Tibial nerve (tissue), 4 donors: ENCODE measurements at regions not wholly inside any gene's neighbourhood (a gene's known extent, or its start where the extent isn't known, plus 50 kb on each side); places are given as distances from the start of the nearest gene placed in this dataset.

Experiments
- DNase-seq, 2 donors: peaks; one replicate each; pipeline ENCODE4 v3.0.0-alpha.2; 2019; ENCODE audit warnings: low spot score in 2 of 2
- H3K27ac ChIP-seq, 4 donors: fragments of 200-600 bp; sonication (generic) in 3 of 4; one replicate each; pipeline ENCODE4 v1.5.1; 2017 to 2019; ENCODE audit warnings: mild to moderate bottlenecking in 1 of 4
- H3K27me3 ChIP-seq, 2 donors: fragments of 200-600 bp; sonication (generic) in 1 of 2; one replicate each; pipeline versions ENCODE4 v1.5.1 to v1.6.0; 2017 to 2019
- H3K36me3 ChIP-seq, 3 donors: fragments of 200-600 bp; sonication (generic); one replicate each; pipeline ENCODE4 v1.5.1; 2018 to 2019
- H3K4me1 ChIP-seq, 4 donors: fragments of 200-600 bp; sonication (generic) in 3 of 4; one replicate each; pipeline ENCODE4 v1.5.1; 2017 to 2019
- H3K4me3 ChIP-seq, 4 donors: fragments of 200-600 bp; sonication (generic) in 3 of 4; one replicate each; pipeline ENCODE4 v1.5.1; 2017 to 2019; ENCODE audit warnings: mild to moderate bottlenecking in 1 of 4, moderate library complexity in 1 of 4
- H3K9me3 ChIP-seq, 4 donors: fragments of 200-600 bp; sonication (generic) in 3 of 4; one replicate each; pipeline ENCODE4 v1.5.1; 2017 to 2019
- EP300 ChIP-seq, 2 donors: sonication (generic); formaldehyde crosslinking; IDR thresholded peaks; one replicate each; pipeline ENCODE4 v1.6.1; 2017; ENCODE audit warnings: antibody characterized with exemption in 2 of 2, mild to moderate bottlenecking in 1 of 2
- POLR2A ChIP-seq, 2 donors: fragments of 450-650 bp; IDR thresholded peaks; one replicate each; pipeline ENCODE4 v1.6.1; 2017; ENCODE audit warnings: antibody characterized with exemption in 2 of 2, mild to moderate bottlenecking in 2 of 2, moderate library complexity in 2 of 2
- WGBS, 2 donors: methylation state at CpG; one replicate each; pipeline ENCODE4 v1.1.5; 2018; 5-methylcytosine and 5-hydroxymethylcytosine counted together
- TF ChIP-seq, protein P1 (sequence below), 5 experiments: fragments of 200-600 bp in 3 of 5; fragments of 450-650 bp in 2 of 5; sonication (generic) in 3 of 5; IDR thresholded peaks; one replicate each; pipeline ENCODE4 v1.5.1; 2016 to 2019; ENCODE audit warnings: antibody characterized with exemption in 5 of 5, mild to moderate bottlenecking in 3 of 5, moderate library complexity in 2 of 5

DNA sequence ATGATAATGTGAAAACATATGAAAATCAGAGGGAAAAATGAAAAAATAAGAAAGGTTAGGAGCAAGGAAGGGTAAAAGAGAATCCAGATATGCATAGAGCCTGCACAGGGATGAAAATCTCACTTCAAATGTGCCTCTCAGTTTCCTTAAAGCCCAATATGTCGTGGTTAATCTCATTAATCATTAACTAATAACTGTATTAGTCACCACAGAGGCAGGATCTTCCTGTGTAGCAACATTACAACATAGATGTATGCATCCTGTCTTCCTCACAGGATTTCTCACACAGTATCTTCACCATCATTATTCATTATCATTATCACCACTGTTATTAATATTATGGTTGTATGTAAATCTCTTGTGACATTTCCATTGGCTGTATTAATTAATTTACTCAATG lies 361.2 kb upstream of the SOX11 start:
- Histone ChIP-seq H3K27ac (no peak overlapping the region), H3K36me3 (no peaks in the 10 kb centered on the region), H3K4me1 (no peaks in the 10 kb centered on the region), H3K4me3 (no peak overlapping the region), H3K27me3 (no peaks in the 10 kb centered on the region), H3K9me3 (no peaks in the 10 kb centered on the region)
- no peak for DNase-seq
- WGBS, 2 donors, result 48 to 63% methylated on average over 1 of the region's 1 CpG
- TF ChIP-seq POLR2A (IDR thresholded peaks at IDR 0.05) (no peak), EP300 (IDR thresholded peaks at IDR 0.05) (no peak)
- TF ChIP-seq, protein P1, sequence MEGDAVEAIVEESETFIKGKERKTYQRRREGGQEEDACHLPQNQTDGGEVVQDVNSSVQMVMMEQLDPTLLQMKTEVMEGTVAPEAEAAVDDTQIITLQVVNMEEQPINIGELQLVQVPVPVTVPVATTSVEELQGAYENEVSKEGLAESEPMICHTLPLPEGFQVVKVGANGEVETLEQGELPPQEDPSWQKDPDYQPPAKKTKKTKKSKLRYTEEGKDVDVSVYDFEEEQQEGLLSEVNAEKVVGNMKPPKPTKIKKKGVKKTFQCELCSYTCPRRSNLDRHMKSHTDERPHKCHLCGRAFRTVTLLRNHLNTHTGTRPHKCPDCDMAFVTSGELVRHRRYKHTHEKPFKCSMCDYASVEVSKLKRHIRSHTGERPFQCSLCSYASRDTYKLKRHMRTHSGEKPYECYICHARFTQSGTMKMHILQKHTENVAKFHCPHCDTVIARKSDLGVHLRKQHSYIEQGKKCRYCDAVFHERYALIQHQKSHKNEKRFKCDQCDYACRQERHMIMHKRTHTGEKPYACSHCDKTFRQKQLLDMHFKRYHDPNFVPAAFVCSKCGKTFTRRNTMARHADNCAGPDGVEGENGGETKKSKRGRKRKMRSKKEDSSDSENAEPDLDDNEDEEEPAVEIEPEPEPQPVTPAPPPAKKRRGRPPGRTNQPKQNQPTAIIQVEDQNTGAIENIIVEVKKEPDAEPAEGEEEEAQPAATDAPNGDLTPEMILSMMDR (IDR thresholded peaks at IDR 0.05), result no peak

DNA sequence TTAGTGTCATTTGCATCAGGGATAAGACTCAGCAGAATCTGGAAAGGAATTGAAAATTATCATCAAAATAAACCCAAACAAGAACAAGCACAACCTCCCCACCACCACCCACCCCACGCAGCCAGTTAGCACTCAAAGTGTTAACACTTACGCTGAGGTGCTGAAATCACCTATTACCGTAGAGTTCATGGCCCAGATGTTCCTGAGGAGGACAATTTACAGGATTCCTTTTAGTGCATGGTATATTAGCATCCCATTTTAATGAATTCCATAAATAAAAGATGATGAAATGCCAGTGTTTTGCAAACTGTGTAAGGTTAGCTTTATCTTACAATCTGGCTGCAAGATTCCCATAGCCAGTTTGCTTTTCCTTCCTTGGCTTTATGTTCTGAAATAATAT lies 359.3 kb upstream of the SOX11 start:
- H3K27me3 ChIP-seq, result no peaks in the 10 kb centered on the region
- H3K27ac ChIP-seq, result no peak overlapping the region
- DNase-seq, result no peak
- no peaks in the 10 kb centered on the region for H3K4me1 ChIP-seq
- no peak overlapping the region for H3K4me3 ChIP-seq
- no peaks in the 10 kb centered on the region for H3K36me3 ChIP-seq
- no peaks in the 10 kb centered on the region for H3K9me3 ChIP-seq
- TF ChIP-seq, protein P1 (IDR thresholded peaks at IDR 0.05), result no peak
- TF ChIP-seq EP300 (IDR thresholded peaks at IDR 0.05) (no peak), POLR2A (IDR thresholded peaks at IDR 0.05) (no peak)
- 74 to 80% methylated on average over 3 of the region's 3 CpGs for WGBS, 2 donors

DNA sequence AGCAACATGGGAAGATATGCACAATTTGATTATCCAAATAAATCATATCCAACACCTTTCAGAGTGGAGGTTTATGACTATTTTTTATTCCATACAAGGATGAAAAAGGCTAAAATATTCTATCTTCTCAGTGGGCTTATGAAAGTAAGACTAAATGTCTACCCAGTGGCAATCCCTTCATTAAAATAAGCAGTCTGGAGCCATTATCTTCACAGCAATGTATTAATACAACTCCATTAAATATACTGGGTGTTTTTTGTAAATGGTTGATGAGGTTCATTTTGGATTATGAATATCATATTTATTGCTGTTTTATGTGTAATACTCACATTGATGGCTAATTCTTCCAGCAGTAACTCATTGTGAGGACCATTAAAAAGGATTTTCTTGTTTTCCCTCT lies 352.7 kb upstream of the SOX11 start:
- Histone ChIP-seq H3K36me3 (no peaks in the 10 kb centered on the region), H3K4me3 (no peak overlapping the region), H3K9me3 (no peaks in the 10 kb centered on the region), H3K4me1 (no peaks in the 10 kb centered on the region), H3K27ac (no peak overlapping the region), H3K27me3 (no peaks in the 10 kb centered on the region)
- TF ChIP-seq EP300 (IDR thresholded peaks at IDR 0.05) (no peak), POLR2A (IDR thresholded peaks at IDR 0.05) (no peak)
- TF ChIP-seq, protein P1 (IDR thresholded peaks at IDR 0.05), result no peak
- DNase-seq, result no peak

DNA sequence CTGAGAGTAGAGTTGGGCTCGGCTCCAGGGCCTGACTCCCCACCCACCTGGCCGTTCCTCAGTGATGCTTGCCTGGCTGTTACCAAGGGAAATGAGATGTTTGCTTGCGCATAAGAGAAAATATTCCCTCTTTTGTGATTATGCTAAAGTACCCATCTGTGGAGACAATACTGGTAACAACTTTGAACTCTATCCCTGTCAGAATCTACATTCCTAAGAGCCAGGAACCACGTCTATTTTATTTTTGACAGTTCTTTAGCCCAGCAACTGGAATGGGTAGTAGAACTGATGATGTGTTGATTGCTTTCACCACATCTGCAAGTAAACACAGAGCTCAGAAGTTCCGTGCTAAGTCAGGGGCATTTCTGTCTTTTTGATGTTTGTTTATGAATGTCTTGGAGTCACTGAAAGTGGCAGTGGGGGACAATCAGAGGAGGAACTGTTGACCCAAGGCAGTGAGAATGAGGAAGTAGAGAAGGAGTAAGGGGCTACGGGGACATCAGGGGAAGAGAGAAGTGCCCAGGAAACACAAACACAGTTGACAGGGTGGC lies 348.3 kb upstream of the SOX11 start:
- no peak overlapping the region for H3K4me3 ChIP-seq
- no peak overlapping the region for H3K27ac ChIP-seq
- no peaks in the 10 kb centered on the region for H3K27me3 ChIP-seq
- DNase-seq, result no peak
- WGBS, 2 donors, result 69 to 76% methylated on average over 6 of the region's 6 CpGs
- TF ChIP-seq EP300 (IDR thresholded peaks at IDR 0.05) (no peak), POLR2A (IDR thresholded peaks at IDR 0.05) (no peak)
- TF ChIP-seq, protein P1 (IDR thresholded peaks at IDR 0.05), result no peak
- H3K36me3 ChIP-seq, result no peaks in the 10 kb centered on the region
- no peaks in the 10 kb centered on the region for H3K9me3 ChIP-seq
- H3K4me1 ChIP-seq, result no peaks in the 10 kb centered on the region

DNA sequence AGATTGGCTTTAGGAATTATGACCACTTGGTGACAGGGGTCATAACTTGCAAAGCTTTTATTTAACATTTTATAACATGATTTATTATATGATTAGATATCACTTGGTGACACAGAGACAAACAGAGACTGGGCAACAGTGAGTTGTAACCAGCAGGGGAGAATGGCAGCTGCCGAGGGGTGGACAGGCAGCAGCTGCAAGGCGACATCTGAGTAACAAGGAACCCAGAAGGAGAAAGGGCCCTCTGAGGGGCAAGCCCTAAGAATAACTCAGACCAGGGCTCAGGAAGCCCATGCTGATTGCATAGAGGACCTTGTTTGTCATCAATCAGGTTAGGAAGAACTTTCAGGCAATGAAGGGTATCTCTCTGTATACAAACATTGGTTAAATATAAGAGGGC lies 339.9 kb upstream of the SOX11 start:
- DNase-seq, result no peak
- Histone ChIP-seq H3K4me3 (no peak overlapping the region), H3K4me1 (no peaks in the 10 kb centered on the region), H3K27me3 (no peaks in the 10 kb centered on the region), H3K9me3 (no peaks in the 10 kb centered on the region), H3K27ac (no peak overlapping the region), H3K36me3 (no peaks in the 10 kb centered on the region)
- 84 to 89% methylated on average over 2 of the region's 2 CpGs for WGBS, 2 donors
- TF ChIP-seq POLR2A (IDR thresholded peaks at IDR 0.05), result no peak
- TF ChIP-seq EP300 (IDR thresholded peaks at IDR 0.05), result no peak
- TF ChIP-seq, protein P1 (IDR thresholded peaks at IDR 0.05), result no peak
